HG03575 (cell line): ENCODE measurements at regions not wholly inside any gene's neighbourhood (a gene's known extent, or its start where the extent isn't known, plus 50 kb on each side); places are given as distances from the start of the nearest gene placed in this dataset.

Source experiments
- ATAC-seq: cut with Tn5 transposase; IDR thresholded peaks from one replicate; pipeline ENCODE4 v1.9.1; 2021; ENCODE audit not compliant: unreplicated experiment, insufficient number of reproducible peaks, low FRiP score; ENCODE audit errors: extremely low read depth

DNA sequence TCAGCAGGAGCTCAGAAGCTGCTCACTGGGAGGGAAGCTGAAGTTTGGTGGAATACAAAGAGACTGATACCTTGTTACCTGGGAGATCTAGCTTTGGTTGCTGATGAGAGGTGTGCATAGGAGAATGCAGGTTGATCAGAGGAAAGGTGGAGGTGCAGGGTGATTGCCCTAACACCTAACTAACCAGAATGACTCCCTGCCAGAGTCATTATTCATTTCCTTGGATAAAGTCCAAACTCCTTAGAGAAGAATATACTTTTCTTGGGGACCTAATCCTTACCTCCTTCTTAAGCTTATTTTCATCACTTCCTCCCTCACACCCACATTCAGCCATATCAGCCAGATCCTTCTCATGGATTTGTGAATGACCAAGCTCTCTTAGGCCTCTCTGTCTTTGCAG lies 814.2 kb upstream of the TENM4 start:
- no peak for ATAC-seq

DNA sequence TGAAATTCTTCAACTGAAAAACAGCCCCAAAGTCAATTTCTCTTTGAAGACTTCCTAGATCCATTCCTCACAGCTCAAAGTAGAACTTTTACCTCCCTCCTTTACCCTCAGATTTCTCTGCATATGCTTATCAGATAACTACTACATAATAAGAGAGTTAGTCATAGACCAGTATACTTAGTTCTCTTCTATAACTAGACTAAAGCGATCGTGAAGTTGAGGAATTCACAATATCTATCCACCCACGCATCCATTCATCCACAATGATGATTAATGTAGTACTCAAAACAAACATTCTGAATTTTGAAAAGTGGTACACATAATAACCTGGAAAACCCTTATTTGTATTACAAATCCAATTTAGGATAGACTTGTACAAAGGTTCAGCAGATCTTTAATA lies 800.9 kb upstream of the TENM4 start:
- ATAC-seq: no peak

DNA sequence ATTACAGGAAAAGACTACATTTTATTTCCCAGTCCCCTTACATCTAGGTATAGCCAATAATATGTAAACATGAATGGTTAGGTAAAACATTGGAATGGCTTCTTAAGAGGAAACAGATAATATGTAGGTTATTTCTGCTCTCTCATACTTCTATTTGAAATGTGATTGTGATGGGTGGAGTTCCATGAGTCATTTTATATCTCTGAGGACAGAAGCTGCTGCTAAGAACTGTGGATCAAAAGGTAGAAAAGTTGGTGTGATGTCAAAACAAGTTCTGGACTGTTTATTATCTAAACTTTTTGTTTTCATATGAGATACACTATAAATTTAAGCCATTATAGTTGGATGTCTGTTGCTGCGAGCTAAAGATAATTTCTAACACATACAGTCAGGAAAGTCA lies 799.4 kb upstream of the TENM4 start:
- ATAC-seq: no peak

DNA sequence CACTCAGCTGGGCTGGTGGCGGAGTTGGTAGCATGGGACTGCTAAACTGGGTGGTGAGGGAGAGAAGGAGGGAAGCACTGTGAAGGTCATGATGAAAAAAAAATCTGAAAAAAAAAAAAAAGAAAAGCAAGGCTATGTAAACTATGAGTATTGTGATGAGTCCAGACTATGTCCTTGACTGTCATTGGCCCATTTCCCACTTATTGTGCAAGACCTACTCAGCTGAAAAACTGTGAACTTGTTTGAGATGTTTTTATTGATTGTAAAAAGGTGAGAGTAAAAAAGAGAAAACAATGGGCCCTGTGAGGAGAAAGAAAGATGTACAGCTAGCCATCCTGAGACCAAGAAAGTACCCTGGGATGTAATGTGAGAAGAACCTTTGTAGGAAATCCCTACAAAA lies 798.4 kb upstream of the TENM4 start:
- no peak for ATAC-seq

DNA sequence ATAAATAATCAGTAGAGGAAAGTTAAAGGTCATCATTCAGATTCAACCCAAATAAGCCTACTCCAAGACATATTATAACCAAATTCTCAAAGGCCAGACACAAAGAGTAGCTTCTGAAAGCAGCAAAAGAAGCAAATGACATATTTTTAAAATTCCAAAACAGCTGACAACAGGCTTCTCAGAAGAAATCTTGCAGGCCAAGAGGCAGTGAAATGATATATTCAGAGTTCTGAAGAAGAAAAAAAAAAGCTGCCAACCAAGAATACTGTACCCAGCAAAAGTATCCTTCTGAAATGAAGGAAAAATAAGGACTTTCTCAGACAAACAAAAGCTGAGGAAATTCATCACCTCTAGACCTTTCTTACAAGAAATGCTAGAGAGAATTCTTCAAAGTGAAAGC lies 787.1 kb upstream of the TENM4 start:
- no peak for ATAC-seq

DNA sequence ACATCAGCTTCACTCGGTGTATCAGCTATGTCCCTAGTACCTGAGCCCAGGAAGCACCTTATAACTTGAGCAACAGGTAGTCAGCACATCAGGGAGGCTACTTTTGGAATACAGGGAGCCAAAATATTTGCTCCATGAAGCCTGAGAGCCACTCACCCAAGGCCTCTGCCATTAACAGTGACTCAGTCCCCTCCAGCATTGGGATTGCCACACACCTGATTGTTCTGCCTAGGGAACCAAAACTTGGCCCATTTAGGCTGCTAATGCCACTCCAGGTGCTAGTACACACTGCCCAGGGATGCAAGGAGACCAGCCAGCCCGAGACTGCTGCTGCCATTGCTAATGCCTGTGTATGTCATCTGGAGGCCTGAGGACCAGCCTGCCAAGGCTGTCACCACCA lies 773.6 kb upstream of the TENM4 start:
- ATAC-seq: no peak

DNA sequence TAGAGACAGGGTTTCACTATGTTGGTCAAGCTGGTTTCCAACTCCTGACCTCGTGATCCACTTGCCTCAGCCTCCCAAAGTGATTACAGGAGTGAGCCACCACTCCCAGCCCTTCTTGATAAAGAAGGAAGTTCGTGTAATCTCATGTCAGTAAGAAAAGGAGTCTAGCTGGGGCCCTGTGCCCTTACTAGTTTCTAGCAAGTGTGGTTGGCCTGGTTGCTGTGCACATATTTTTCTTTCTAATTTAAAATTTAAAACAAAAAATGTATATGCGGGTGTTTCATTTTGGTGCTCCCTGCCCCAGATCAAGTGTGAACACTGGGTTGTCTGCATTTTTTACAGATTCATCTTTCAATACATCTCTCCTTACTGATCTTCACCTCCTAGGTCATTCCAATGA lies 770.8 kb upstream of the TENM4 start:
- no peak for ATAC-seq

DNA sequence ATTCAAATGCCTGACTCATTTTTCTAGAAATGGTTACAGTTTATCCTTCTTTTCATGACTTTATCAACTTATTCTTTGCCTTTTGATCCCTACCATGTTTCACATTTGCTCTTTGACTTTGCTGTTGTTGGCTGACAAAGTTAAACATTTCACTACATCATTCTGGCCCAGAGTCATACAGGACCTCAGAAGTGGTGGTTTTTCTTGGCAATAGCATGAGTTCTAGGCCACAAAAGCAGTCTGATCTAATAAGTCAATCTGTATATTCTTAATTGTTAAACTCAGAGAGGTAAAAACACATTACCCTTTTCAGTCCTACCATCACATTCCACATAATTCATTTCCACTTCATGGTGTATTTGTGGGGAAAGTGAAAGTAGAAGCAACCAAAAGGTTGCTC lies 763.2 kb upstream of the TENM4 start:
- ATAC-seq: no peak

DNA sequence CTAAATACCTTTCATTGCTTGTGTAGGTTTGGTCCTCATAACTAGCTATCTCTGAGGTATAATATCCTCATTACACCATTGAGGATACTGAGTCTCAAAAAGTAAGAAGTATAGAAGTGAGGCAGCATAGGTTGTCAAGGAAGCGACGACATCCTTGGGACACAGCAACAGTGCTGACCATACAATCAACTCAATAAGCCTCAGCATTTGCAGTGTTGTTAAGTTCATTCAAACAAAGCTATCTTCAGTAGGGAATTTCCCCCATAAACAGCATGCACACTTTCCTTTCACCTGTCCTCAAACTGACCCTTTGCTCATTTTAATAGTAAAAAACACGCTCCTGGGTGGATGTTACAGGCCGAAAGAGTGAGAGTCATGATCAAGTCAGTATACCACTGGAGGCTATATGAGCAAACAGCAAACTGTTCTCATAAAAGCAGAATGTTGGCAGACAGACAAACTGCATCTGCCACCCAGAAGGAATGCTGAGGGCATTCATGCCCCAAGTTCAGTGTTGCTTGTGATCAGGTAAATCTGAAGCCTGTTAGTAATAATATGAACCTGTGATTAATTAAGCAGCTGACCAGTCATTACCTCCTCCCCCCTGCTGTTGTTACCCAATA lies 756.2 kb upstream of the TENM4 start:
- ATAC-seq: no peak

DNA sequence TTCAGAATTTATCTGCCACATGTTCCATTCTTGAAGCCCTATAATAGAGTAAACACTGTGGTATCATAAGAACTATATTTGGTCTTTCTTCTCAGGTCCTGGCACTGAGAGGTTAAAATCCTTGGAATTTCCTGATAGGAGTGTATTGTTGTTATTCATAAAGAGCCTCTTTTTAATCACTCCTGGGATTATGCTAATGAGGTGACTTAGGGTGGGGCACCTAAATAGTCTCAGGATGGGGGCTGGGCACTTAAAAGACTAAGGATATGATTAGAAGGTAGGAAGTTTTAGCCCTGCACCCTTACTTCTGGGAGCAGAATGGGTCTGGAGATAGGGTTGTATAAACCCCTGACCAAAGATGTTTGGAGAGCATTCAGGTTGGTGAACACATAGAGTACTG lies 755.2 kb upstream of the TENM4 start:
- no peak for ATAC-seq

DNA sequence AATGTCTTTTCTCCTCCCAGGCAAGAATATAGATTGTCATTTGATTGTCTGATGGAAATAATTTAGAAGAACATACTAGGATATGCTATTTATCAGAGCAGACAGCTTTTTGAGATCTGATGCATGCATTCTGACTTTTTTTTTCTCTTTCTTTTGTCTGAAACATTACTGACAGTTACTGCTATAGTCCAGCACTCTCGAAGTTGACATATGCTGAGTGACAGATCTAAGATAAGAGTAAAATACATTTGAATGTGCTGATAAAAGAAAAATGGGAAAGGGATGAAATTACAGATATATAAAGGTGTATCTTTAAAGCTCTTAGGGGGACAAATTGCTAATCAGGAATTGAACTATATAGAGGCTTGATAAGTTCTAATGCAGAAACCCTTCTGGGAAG lies 753.8 kb upstream of the TENM4 start:
- ATAC-seq: no peak

DNA sequence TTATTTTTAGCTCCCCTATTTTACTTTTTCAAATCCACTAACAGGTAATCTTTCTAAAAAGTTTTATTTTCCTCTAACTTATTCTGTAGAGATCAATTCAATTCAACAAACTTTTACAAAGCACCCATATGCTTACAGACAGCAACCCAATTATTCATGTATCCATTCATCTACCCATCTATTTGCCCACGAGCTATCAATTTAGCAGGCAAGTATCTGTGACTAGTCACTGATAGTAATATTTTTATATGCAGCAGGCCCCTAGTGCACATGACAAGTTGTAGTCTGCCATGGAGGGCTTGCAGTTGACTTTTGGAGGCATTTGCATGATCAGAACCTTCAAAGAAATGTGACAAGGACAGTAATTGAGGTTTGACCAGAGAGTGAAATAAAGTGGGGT lies 753.2 kb upstream of the TENM4 start:
- no peak for ATAC-seq

DNA sequence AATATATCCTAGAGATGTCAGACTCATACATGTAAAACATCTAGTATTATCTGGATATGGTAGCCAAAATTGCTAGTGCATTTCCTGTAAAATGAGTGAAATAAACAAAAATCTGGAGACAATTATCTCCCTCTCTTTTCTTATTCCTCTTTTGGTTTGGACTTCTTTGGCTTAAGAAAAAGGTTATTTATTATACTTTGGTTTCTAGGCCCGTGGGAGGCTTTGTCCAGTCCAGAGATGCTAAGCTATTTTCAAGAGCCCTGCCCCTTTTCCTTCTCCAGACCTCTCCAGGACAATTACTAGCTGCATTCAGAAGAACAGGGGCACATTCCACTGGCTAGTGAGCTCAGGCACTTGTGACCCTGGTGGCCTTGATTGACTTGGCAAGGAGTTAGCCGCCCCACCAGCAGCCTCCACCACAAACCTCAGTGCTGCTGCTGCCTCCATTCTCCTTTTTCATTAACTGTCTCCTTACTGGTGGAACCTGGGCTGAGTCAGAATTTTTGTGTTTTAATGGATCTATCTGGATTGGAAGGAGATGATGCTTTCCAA lies 747.3 kb upstream of the TENM4 start:
- no peak for ATAC-seq

DNA sequence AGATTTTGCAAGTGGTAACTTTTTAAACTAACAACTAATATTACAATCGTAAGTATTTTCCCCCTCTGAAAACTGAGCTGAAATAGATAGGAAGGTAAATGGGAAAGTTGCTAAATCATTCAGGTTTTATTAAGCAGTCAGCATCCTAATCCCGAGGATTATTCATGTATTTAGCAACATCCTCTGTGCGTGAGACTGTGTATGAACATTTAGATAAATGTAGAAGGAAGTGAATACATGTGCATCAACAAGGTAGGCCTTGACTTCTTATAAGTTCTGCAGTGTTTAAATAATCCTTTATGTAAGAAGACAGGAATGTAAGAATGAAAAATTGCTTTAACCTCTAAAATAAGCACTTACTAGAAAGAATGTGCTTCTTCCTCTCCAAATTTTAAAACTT lies 745.9 kb upstream of the TENM4 start:
- no peak for ATAC-seq

DNA sequence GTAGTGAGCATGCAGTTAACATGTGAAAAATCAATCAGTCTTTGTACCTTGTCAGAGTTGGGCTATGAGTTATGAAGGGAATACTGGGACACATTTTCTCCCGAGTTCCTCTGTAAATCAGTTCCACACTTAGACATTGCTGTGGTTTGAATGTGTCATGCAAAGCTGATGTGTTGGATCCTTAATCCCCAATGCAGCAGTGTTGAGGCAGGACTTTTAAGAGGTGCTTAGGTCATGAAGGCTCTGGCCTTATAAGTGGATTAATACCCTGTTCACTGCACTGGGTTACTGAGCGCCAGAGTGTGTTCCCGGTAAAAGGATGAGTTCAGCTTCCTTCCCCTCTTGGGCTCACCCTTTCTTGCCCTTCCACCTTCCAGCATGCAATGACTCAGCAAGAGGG lies 742.1 kb upstream of the TENM4 start:
- ATAC-seq: no peak

DNA sequence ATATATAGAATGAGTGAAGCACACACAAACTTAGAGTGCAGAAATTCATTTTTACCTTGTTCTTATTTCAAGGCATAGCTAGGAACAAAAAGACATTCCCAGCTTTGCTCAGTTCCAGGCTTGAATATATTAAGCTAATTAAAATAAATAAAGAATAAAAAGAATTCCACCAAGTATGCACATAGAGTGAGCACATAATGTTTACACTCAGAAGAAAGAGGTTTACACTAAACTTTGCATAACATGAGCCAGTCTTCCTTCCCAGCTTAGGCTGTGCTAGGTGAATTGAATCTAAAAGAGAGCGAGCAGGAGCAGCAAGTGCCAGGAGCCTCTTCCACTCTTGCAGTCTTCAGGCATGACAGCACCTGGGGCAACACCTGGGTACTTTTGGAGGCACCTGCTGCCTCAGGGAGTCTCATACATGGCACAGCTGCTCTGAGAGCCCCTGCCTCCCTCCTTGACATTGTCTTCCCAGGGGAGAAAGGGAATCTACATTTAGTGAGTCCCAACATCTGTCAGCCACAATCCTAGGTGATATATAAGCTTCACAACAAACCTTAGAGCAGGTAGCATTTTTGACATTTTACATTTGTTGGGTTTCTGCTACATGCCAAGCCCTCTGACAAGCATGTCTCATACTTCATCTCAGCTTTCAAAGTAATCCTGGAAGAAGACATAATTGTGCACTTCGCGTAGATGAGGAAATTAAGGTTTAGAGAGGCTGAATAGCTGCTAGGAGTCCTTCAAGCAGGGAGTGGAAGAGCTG lies 732.7 kb upstream of the TENM4 start:
- no peak for ATAC-seq

DNA sequence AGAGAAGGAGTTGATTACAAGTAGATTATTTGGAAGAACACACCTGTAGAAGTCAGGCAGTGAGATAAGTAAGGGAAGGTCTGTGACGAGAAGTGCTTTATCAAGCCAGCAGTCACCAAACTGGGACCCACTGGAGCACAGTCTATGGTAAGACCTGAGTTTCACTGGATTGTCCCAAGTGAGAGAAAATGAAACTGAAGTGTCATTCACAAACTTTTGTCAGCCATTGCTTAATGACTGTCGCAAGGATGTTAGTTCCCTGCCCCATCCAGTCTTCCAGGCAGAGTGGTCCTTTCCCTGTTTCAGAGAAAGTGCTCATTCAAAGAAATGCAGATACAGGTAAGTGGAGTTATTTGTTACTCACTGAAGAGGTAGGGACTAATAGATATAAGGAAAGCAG lies 728.0 kb upstream of the TENM4 start:
- no peak for ATAC-seq

DNA sequence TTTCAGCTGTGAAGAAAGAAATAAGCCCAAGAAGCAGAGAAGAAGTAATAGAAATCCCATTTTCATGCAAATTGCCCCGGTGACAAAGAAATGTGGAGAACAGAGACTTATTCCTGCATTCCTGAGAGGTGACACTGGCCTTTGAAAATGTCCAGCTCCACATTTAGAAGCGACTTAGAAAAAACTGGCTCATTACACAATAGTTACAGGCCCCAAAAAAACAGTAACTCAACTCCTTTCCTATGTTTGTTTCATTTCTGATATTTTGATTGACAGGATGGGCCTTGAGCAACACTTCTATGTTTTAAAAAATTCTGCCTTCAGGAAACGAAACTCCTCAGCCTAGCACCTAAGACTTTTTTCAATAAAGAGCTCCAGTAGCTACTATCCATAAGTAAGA lies 726.9 kb upstream of the TENM4 start:
- ATAC-seq: no peak

DNA sequence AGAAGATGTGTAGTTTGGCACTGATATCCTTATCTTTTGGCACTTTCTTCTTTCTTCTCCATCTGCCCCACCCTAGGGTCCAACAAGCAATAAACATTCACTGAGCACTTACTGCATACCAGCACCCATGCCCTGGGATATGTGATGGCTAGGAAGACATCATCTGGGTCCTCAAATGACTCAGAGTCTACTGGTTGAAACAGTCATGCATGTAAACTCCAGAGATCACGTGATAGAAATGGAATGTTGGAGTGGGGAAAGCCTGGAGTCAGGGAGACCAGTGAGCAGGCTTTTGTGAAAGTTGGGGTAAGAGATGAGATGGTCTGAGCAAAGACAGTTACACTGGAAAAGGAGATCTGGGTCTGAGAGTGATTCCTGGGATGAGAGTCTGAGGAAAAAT lies 724.9 kb upstream of the TENM4 start:
- no peak for ATAC-seq

DNA sequence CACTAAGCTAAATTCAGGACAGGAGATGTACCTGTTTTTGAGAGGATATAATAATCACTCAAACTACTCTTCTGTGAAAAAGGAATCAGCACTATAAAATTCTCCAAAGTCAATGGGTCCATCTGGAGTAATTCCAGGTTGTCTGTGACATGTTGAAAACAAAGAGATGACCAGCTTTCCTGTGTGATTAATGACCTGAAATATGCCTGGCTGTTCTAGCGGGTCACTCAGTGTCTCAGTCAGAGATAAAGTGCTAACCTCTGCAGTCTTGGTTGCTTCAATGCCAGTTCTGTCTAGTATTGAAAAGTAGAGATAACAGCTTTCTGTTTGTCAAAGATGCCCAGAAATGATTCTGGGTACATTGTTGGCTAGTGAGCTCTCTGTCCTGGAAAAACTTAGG lies 722.6 kb upstream of the TENM4 start:
- ATAC-seq: no peak

DNA sequence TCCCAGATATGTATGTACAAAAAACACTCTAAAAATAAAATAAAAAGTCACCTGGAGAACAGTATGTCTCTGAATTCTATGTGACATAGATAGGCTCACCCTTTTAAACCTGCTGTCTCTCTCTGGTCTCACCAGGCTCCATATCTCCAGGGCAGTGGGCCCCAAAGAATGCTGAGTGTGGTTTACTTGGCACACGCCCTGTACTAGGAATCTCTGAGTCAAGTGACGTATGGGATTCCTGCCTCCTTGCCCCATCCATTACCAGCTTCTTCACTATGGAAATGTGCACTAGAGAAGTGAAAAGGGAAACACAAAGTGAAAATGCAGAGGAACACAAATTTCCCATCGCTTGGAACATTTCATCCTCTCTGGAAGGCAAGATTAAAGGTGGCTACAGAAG lies 722.2 kb upstream of the TENM4 start:
- no peak for ATAC-seq
